ENCODE measurements at regions not wholly inside any gene's neighbourhood (a gene's known extent, or its start where the extent isn't known, plus 50 kb on each side); places are given as distances from the start of the nearest gene placed in this dataset.

DNA sequence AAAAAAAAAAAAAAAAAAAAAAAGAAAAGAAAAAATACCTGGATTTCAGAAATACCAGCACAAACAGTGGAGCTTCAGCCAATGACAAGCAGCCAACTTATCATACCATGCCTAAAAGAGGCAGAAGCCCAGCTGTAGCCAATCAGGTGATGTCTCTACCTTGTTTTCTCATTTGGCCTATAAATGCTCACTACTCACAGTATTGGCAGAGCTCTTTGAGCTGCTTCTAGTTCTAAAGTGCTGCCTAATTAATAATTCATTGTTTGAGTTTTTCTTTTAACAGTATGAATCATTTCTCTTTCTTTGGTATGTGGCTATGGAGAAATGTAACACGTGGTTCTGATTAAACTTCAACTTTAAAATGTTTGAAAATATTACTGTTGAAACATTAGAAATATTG lies 188.8 kb upstream of the TECRL start (continued):
- TF ChIP-seq ZBTB10 (CRISPR knock-in tag; IDR thresholded peaks at IDR 0.05; ENCODE audit: borderline replicate concordance), result no peak
- no peak for TF ChIP-seq HOXA7 (CRISPR knock-in tag; IDR thresholded peaks at IDR 0.05)
- no peak for TF ChIP-seq ZNF781 (CRISPR knock-in tag; IDR thresholded peaks at IDR 0.05; ENCODE audit: borderline replicate concordance, not compliant biosample characterization)
- no peak for TF ChIP-seq LCORL (IDR thresholded peaks at IDR 0.05)
- no peak for TF ChIP-seq LCORL (CRISPR knock-in tag; IDR thresholded peaks at IDR 0.05)
- TF ChIP-seq ZNF274 (CRISPR knock-in tag; IDR thresholded peaks at IDR 0.05), result no peak
- no peak for TF ChIP-seq ZNF207 (IDR thresholded peaks at IDR 0.05; ENCODE audit: borderline replicate concordance)

DNA sequence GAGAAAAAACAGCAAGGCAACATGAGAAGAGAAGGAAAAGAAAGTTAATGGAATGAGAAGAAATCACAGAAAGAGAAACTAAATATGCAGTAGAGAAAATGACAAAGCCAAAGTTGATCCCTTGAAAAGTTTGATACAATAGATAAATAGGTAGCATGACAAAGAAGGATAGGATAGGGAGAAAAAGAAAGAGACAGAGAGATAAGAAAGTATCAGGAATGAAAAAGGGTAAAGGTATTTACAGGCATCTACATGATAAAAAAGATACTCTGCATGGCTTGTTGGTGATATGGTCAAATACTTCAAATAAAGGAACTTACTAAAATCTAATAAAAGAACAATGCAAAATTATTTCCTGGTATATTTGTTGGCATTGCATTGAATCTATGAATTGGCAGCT lies 185.5 kb upstream of the TECRL start:
- Histone ChIP-seq H3K4me1 (ENCODE audit: insufficient read depth, low read length) (no peaks in the 10 kb centered on the region), H3K27me3 (ENCODE audit: control insufficient read depth in 1 of 2, insufficient read depth in 2 of 2, low read length in 2 of 2) (no peaks in the 10 kb centered on the region), H3K9ac (ENCODE audit: insufficient read depth, low read depth, low read length) (no peak overlapping the region), H3K79me2 (ENCODE audit: insufficient read depth, low read length) (no peaks in the 10 kb centered on the region), H3K36me3 (replicated peaks in 1 of 2; ENCODE audit: control insufficient read depth in 1 of 2, insufficient read depth in 2 of 2, low read length in 2 of 2) (no peaks in the 10 kb centered on the region), H3K9me3 (ENCODE audit: low read length) (no peaks in the 10 kb centered on the region), H3K4me2 (ENCODE audit: low read depth, low read length) (no peak overlapping the region), H2AFZ (ENCODE audit: low read length) (no peak overlapping the region), H3K27ac (ENCODE audit: extremely low read length, insufficient read depth, low read length) (no peak overlapping the region), H4K20me1 (ENCODE audit: insufficient read depth, low read length) (no peaks in the 10 kb centered on the region), H3K4me3 (replicated peaks in 1 of 3; ENCODE audit: insufficient read depth in 1 of 3, low read depth in 2 of 3, low read length in 3 of 3) (no peak overlapping the region)
- BruUV-seq (replicated peaks), result no TSS peak
- ATAC-seq (no peak), DNase-seq (ENCODE audit: low spot score) (no peak), FAIRE-seq (no peak)
- in situ Hi-C loops (cut with HindIII; ENCODE audit: extremely low pct_ligation_motif_present, low pct_unique_long_range_greater_than_20kb), result no loop called here
- POLR2A ChIA-PET, result no interaction called here
- CTCF ChIA-PET (ENCODE audit: low intra/inter-chr PET ratio, low total read pairs), result no interaction called here
- intact Hi-C loops (cut with micrococcal nuclease; ENCODE audit: unreplicated experiment), result no loop called here
- no peak for TF ChIP-seq EZH2 (conservative IDR thresholded peaks at IDR 0.05; ENCODE audit: low read depth, low read length)
- no peak for TF ChIP-seq ARNT (IDR thresholded peaks at IDR 0.05)
- TF ChIP-seq, protein P1, sequence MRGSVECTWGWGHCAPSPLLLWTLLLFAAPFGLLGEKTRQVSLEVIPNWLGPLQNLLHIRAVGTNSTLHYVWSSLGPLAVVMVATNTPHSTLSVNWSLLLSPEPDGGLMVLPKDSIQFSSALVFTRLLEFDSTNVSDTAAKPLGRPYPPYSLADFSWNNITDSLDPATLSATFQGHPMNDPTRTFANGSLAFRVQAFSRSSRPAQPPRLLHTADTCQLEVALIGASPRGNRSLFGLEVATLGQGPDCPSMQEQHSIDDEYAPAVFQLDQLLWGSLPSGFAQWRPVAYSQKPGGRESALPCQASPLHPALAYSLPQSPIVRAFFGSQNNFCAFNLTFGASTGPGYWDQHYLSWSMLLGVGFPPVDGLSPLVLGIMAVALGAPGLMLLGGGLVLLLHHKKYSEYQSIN (CRISPR knock-in tag; IDR thresholded peaks at IDR 0.05; ENCODE audit: borderline replicate concordance), result no peak
- no peak for TF ChIP-seq NFE2L2 (IDR thresholded peaks at IDR 0.05; ENCODE audit: low read length)
- no peak for TF ChIP-seq ZBTB20 (CRISPR knock-in tag; IDR thresholded peaks at IDR 0.05; ENCODE audit: borderline replicate concordance, low read depth)
- TF ChIP-seq, protein P2, sequence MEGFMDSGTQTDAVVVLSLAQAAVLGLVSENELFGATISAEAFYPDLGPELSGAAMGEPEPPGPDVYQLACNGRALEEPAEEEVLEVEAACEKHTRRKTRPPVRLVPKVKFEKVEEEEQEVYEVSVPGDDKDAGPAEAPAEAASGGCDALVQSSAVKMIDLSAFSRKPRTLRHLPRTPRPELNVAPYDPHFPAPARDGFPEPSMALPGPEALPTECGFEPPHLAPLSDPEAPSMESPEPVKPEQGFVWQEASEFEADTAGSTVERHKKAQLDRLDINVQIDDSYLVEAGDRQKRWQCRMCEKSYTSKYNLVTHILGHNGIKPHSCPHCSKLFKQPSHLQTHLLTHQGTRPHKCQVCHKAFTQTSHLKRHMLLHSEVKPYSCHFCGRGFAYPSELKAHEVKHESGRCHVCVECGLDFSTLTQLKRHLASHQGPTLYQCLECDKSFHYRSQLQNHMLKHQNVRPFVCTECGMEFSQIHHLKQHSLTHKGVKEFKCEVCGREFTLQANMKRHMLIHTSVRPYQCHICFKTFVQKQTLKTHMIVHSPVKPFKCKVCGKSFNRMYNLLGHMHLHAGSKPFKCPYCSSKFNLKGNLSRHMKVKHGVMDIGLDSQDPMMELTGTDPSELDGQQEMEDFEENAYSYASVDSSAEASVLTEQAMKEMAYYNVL (CRISPR knock-in tag; IDR thresholded peaks at IDR 0.05; ENCODE audit: borderline replicate concordance), result no peak
- TF ChIP-seq TBX2 (CRISPR knock-in tag; IDR thresholded peaks at IDR 0.05; ENCODE audit: borderline replicate concordance), result no peak
- no peak for TF ChIP-seq POLR2AphosphoS5 (IDR thresholded peaks at IDR 0.05; ENCODE audit: low read depth, low read length)
- no peak for TF ChIP-seq CEBPG (CRISPR knock-in tag; IDR thresholded peaks at IDR 0.05)
- TF ChIP-seq, protein P3, sequence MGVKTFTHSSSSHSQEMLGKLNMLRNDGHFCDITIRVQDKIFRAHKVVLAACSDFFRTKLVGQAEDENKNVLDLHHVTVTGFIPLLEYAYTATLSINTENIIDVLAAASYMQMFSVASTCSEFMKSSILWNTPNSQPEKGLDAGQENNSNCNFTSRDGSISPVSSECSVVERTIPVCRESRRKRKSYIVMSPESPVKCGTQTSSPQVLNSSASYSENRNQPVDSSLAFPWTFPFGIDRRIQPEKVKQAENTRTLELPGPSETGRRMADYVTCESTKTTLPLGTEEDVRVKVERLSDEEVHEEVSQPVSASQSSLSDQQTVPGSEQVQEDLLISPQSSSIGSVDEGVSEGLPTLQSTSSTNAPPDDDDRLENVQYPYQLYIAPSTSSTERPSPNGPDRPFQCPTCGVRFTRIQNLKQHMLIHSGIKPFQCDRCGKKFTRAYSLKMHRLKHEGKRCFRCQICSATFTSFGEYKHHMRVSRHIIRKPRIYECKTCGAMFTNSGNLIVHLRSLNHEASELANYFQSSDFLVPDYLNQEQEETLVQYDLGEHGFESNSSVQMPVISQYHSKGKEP (CRISPR knock-in tag; IDR thresholded peaks at IDR 0.05), result no peak
- no peak for TF ChIP-seq SOX6 (IDR thresholded peaks at IDR 0.05)
- TF ChIP-seq SOX6 (CRISPR knock-in tag; IDR thresholded peaks at IDR 0.05), result no peak
- no peak for TF ChIP-seq IRX3 (CRISPR knock-in tag; IDR thresholded peaks at IDR 0.05; ENCODE audit: borderline replicate concordance, low read depth)

Data from HepG2 (cell line).